ENCODE measurements at regions not wholly inside any gene's neighbourhood (a gene's known extent, or its start where the extent isn't known, plus 50 kb on each side); places are given as distances from the start of the nearest gene placed in this dataset.
"Not testable (repeated sequence)": the region's sequence is repeated elsewhere in the genome, so short reads cannot be mapped to it uniquely, and the experiment has no call there.

DNA sequence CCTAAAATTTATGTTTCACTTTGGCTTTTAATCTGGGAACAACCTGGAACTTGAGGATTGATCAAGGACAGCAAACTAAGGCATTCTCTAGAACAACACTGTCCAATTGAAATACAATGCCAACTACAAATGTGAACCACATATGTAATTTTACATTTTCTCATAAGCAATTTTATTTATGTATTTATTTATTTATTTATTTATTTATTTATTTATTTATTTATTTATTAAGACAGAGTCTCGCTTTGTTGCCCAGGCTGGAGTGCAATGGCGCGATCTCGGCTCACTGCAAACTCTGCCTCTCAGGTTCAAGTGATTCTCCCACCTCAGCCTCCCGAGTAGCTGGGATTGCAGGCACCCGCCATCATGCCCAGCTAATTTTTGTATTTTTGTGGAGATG is 448.7 kb downstream of the BUD13 start:
- H3K27ac ChIP-seq (ENCODE audit: low read depth in 1 of 2, low read length in 1 of 2); H3K4me3 ChIP-seq (ENCODE audit: low read length in 2 of 2); H3K27me3 ChIP-seq (ENCODE audit: control insufficient read depth in 2 of 2, insufficient read depth in 1 of 2, low read length in 1 of 2); H3K36me3 ChIP-seq (ENCODE audit: control insufficient read depth in 2 of 2, insufficient read depth in 2 of 2, low read length in 1 of 2); H3K4me1 ChIP-seq (ENCODE audit: control insufficient read depth in 2 of 2, insufficient read depth in 2 of 2, low read length in 2 of 2); H3K9me3 ChIP-seq (ENCODE audit: control insufficient read depth in 2 of 2, insufficient read depth in 1 of 2, low read length in 1 of 2); DNase-seq (ENCODE audit: low read depth in 6 of 9, low spot score in 9 of 9): not testable (repeated sequence)
- WGBS: 97% methylated on average over 6 of the region's 6 CpGs

DNA sequence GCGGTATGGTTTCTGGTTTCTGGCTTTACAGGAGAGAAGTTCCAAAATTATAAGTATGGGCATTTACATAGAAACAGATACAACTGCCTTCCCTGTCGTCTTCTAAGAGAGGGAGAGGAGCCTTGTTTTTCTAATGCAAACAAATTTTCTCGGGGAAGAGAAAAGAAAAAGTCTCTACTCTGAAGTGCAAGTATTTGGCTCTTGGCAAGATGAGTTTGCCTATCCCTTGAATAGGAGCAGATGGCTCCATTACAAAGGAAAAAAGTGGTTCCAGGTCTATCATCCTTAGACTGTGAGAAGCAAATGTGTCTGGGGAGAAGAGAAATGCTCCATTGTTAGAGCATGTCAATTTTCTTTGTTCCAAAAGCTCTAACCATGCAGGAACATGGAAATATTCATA is 455.6 kb downstream of the BUD13 start:
- no peaks in the 10 kb centered on the region for H3K9me3 ChIP-seq (ENCODE audit: control insufficient read depth in 2 of 2, insufficient read depth in 1 of 2, low read length in 1 of 2)
- WGBS: 65% methylated on average over 3 of the region's 3 CpGs
- H3K27ac ChIP-seq (ENCODE audit: low read depth in 1 of 2, low read length in 1 of 2): no peak overlapping the region
- H3K36me3 ChIP-seq (ENCODE audit: control insufficient read depth in 2 of 2, insufficient read depth in 2 of 2, low read length in 1 of 2): no peaks in the 10 kb centered on the region
- no peaks in the 10 kb centered on the region for H3K27me3 ChIP-seq (ENCODE audit: control insufficient read depth in 2 of 2, insufficient read depth in 1 of 2, low read length in 1 of 2)
- DNase-seq (ENCODE audit: low read depth in 6 of 9, low spot score in 9 of 9): no peak
- no peak overlapping the region for H3K4me3 ChIP-seq (ENCODE audit: low read length in 2 of 2)
- no peaks in the 10 kb centered on the region for H3K4me1 ChIP-seq (ENCODE audit: control insufficient read depth in 2 of 2, insufficient read depth in 2 of 2, low read length in 2 of 2)

DNA sequence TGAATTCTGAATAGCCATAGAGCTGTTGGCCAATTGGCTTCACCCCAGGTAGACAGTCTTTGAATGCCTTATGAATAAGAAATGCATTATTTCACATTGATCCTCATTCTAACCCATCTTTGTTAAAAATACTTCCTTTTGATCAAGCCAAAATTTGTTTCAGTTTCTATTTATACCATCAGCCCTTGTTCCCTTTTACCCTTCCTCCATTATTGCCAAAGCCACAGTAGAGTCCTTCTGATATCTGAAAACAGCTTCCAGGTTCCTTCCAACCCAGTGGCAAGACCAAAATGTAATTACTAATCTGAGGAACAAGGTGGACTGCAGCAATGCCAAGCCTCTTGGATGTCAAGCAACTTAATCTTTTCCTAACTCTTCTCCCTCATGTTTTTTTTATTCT is 458.8 kb downstream of the BUD13 start:
- H3K27me3 ChIP-seq (ENCODE audit: control insufficient read depth in 2 of 2, insufficient read depth in 1 of 2, low read length in 1 of 2): no peaks in the 10 kb centered on the region
- H3K36me3 ChIP-seq (ENCODE audit: control insufficient read depth in 2 of 2, insufficient read depth in 2 of 2, low read length in 1 of 2): no peaks in the 10 kb centered on the region
- no peak for DNase-seq (ENCODE audit: low read depth in 6 of 9, low spot score in 9 of 9)
- no peak overlapping the region for H3K27ac ChIP-seq (ENCODE audit: low read depth in 1 of 2, low read length in 1 of 2)
- no peaks in the 10 kb centered on the region for H3K4me1 ChIP-seq (ENCODE audit: control insufficient read depth in 2 of 2, insufficient read depth in 2 of 2, low read length in 2 of 2)
- H3K4me3 ChIP-seq (ENCODE audit: low read length in 2 of 2): no peak overlapping the region
- H3K9me3 ChIP-seq (ENCODE audit: control insufficient read depth in 2 of 2, insufficient read depth in 1 of 2, low read length in 1 of 2): no peaks in the 10 kb centered on the region

DNA sequence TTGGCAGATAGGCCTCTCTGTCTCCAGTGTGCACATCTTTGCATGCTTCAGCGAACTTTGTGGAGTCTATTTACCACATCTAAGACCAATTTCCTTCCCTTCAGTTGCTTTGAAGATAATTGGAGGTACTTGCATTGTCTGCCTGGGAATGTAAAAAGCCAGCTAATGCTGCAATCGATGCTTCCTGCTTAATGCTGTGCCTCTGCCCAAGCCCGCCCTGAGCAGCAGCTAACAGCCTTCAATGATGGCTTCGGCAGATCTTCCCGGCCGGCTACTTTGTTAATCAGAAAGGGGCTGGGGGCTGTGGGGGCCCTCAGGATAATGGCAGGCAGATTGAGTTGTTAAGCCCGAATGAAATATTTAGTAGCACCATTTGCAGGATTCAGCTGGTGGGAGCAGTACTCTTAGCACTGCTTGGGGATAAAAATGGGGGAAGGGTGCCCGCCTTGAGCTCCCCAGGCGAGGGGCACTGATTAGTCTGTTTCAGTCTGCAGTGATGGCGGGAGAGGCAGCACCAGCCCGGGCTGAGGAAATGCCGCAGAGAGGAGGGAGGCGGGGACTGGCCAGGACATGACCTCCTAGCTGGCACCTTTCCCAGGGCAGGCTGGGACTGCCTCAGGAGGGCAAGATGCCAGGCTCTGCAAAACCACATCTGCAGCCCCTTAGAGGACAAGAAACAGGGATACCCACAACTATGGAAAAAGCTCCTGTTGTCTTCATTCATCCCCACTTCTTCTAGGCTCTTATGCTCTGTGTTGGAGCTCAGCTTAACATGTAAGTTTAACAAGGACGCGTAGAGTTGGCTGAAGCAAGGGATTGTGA is 460.0 kb downstream of the BUD13 start:
- H3K4me1 ChIP-seq (ENCODE audit: control insufficient read depth in 2 of 2, insufficient read depth in 2 of 2, low read length in 2 of 2): no peaks in the 10 kb centered on the region
- H3K4me3 ChIP-seq (ENCODE audit: low read length in 2 of 2): no peak overlapping the region
- DNase-seq (ENCODE audit: low read depth in 6 of 9, low spot score in 9 of 9): no peak
- 48% methylated on average over 15 of the region's 15 CpGs for WGBS
- no peaks in the 10 kb centered on the region for H3K36me3 ChIP-seq (ENCODE audit: control insufficient read depth in 2 of 2, insufficient read depth in 2 of 2, low read length in 1 of 2)
- no peak overlapping the region for H3K27ac ChIP-seq (ENCODE audit: low read depth in 1 of 2, low read length in 1 of 2)
- no peaks in the 10 kb centered on the region for H3K27me3 ChIP-seq (ENCODE audit: control insufficient read depth in 2 of 2, insufficient read depth in 1 of 2, low read length in 1 of 2)
- H3K9me3 ChIP-seq (ENCODE audit: control insufficient read depth in 2 of 2, insufficient read depth in 1 of 2, low read length in 1 of 2): no peaks in the 10 kb centered on the region

DNA sequence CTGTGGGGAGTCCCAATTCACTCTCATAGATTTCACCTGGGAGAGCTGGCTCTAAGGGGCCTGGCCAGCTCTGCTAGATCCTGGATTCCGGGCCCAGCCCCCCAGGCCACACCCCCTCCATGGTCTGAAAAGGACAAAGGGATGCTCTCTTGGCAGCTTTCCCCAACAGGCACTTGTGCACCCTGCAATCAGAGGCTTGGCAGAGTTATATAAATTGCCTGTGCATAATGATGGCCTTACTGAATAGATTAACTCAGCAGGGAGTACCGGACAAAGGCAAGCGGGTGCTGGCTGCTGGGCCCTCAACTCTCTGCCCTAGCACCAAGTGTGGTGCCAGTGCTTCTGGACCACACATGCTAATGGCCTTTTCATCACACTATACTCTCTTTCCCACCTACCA is 461.6 kb downstream of the BUD13 start:
- WGBS: 64% methylated on average over 3 of the region's 3 CpGs
- H3K4me3 ChIP-seq (ENCODE audit: low read length in 2 of 2): no peak overlapping the region
- no peaks in the 10 kb centered on the region for H3K9me3 ChIP-seq (ENCODE audit: control insufficient read depth in 2 of 2, insufficient read depth in 1 of 2, low read length in 1 of 2)
- no peaks in the 10 kb centered on the region for H3K27me3 ChIP-seq (ENCODE audit: control insufficient read depth in 2 of 2, insufficient read depth in 1 of 2, low read length in 1 of 2)
- DNase-seq (ENCODE audit: low read depth in 6 of 9, low spot score in 9 of 9): no peak
- H3K36me3 ChIP-seq (ENCODE audit: control insufficient read depth in 2 of 2, insufficient read depth in 2 of 2, low read length in 1 of 2): no peaks in the 10 kb centered on the region
- H3K27ac ChIP-seq (ENCODE audit: low read depth in 1 of 2, low read length in 1 of 2): no peak overlapping the region
- no peaks in the 10 kb centered on the region for H3K4me1 ChIP-seq (ENCODE audit: control insufficient read depth in 2 of 2, insufficient read depth in 2 of 2, low read length in 2 of 2)

DNA sequence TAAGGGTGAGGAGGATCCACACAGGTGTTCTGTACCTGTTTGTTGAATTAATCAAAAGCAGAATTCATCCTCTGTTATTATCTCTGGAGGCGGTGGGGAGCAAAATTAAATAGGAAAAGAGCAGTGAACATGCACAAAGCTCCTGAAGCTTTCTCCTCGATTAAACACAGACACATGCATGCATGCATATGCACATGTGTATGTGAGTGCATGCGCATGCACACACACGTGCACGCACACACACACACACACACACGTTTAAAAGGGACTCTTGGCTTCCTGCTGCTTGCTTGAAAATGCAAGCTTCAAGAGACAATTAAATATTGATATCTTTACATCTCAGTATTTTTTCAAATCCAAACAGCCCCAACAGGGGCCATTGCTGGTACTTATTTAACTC is 462.1 kb downstream of the BUD13 start:
- H3K4me1 ChIP-seq (ENCODE audit: control insufficient read depth in 2 of 2, insufficient read depth in 2 of 2, low read length in 2 of 2): no peaks in the 10 kb centered on the region
- H3K27me3 ChIP-seq (ENCODE audit: control insufficient read depth in 2 of 2, insufficient read depth in 1 of 2, low read length in 1 of 2): no peaks in the 10 kb centered on the region
- DNase-seq (ENCODE audit: low read depth in 6 of 9, low spot score in 9 of 9): no peak
- H3K9me3 ChIP-seq (ENCODE audit: control insufficient read depth in 2 of 2, insufficient read depth in 1 of 2, low read length in 1 of 2): no peaks in the 10 kb centered on the region
- WGBS: 80% methylated on average over 6 of the region's 6 CpGs
- H3K27ac ChIP-seq (ENCODE audit: low read depth in 1 of 2, low read length in 1 of 2): no peak overlapping the region
- H3K4me3 ChIP-seq (ENCODE audit: low read length in 2 of 2): no peak overlapping the region
- H3K36me3 ChIP-seq (ENCODE audit: control insufficient read depth in 2 of 2, insufficient read depth in 2 of 2, low read length in 1 of 2): no peaks in the 10 kb centered on the region

DNA sequence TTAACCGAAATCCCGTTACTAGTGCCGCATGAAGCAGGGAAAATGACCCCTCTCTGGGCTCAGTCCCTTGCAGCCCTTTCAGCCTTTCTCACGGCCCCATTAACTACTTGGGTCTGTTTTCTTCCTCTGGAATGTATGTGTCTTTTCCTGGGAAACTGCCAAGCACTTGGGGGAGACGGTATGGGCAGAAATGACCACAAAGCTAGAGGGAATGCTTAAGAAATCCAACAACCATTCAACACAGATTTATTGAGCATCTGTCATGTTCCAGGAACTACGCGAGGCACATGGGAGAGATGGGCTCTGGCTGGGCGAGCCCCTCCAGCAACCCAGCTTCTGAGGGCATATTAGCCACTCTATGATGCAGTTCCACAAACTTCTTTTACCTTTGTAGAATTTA is 462.6 kb downstream of the BUD13 start:
- no peaks in the 10 kb centered on the region for H3K4me1 ChIP-seq (ENCODE audit: control insufficient read depth in 2 of 2, insufficient read depth in 2 of 2, low read length in 2 of 2)
- no peaks in the 10 kb centered on the region for H3K36me3 ChIP-seq (ENCODE audit: control insufficient read depth in 2 of 2, insufficient read depth in 2 of 2, low read length in 1 of 2)
- no peak overlapping the region for H3K4me3 ChIP-seq (ENCODE audit: low read length in 2 of 2)
- 87% methylated on average over 8 of the region's 8 CpGs for WGBS
- H3K27ac ChIP-seq (ENCODE audit: low read depth in 1 of 2, low read length in 1 of 2): no peak overlapping the region
- no peaks in the 10 kb centered on the region for H3K9me3 ChIP-seq (ENCODE audit: control insufficient read depth in 2 of 2, insufficient read depth in 1 of 2, low read length in 1 of 2)
- no peaks in the 10 kb centered on the region for H3K27me3 ChIP-seq (ENCODE audit: control insufficient read depth in 2 of 2, insufficient read depth in 1 of 2, low read length in 1 of 2)
- DNase-seq (ENCODE audit: low read depth in 6 of 9, low spot score in 9 of 9): no peak

DNA sequence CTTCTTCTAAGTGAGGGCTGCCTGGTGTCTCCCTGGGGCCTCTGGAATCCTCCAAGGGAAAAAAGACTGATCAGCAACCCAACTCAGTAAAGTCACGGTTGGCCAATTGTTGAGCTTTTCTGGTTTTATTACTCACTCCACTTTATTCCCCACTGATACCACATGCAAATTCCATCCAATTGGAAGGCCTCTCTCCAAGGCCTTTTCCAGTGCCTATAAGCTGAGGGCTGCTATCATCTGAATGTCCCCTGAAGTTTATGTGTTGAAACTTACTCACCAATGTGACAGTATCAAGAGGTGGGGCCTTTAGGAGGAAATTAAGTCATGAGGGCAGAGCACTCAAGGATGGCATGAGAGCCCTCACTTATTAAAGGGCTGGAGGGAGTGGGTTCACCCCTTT is 463.3 kb downstream of the BUD13 start:
- H3K36me3 ChIP-seq (ENCODE audit: control insufficient read depth in 2 of 2, insufficient read depth in 2 of 2, low read length in 1 of 2): no peaks in the 10 kb centered on the region
- H3K4me1 ChIP-seq (ENCODE audit: control insufficient read depth in 2 of 2, insufficient read depth in 2 of 2, low read length in 2 of 2): no peaks in the 10 kb centered on the region
- WGBS: 96% methylated on average over 1 of the region's 1 CpG

DNA sequence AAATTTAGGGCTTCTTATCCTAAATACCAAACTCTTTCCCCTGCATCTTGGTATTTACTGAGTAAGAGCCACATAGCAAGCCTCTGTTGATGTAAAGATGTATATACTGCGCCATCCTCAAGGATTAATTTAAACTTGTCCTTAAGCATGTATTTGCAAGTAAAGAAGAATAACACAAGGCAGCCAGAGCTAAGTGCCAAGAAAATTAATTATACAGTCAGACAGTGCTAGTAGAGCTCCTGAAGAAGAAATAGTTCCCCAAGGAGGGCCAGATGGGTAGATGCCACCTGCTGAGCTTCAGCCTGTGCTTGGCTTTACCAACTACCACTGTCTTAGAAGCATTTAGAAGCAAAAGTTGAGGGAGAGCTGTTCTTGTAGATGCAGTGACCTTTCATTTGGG is 470.0 kb downstream of the BUD13 start:
- H3K27ac ChIP-seq (ENCODE audit: low read depth in 1 of 2, low read length in 1 of 2): no peak overlapping the region
- H3K9me3 ChIP-seq (ENCODE audit: control insufficient read depth in 2 of 2, insufficient read depth in 1 of 2, low read length in 1 of 2): no peaks in the 10 kb centered on the region
- WGBS: 98% methylated on average over 1 of the region's 1 CpG
- no peaks in the 10 kb centered on the region for H3K4me1 ChIP-seq (ENCODE audit: control insufficient read depth in 2 of 2, insufficient read depth in 2 of 2, low read length in 2 of 2)
- no peak for DNase-seq (ENCODE audit: low read depth in 6 of 9, low spot score in 9 of 9)
- H3K27me3 ChIP-seq (ENCODE audit: control insufficient read depth in 2 of 2, insufficient read depth in 1 of 2, low read length in 1 of 2): no peaks in the 10 kb centered on the region
- no peaks in the 10 kb centered on the region for H3K36me3 ChIP-seq (ENCODE audit: control insufficient read depth in 2 of 2, insufficient read depth in 2 of 2, low read length in 1 of 2)
- H3K4me3 ChIP-seq (ENCODE audit: low read length in 2 of 2): no peak overlapping the region

More for the DNA sequence above, 463.3 kb downstream of the BUD13 start:
- H3K27ac ChIP-seq (ENCODE audit: low read depth in 1 of 2, low read length in 1 of 2): no peak overlapping the region
- H3K4me3 ChIP-seq (ENCODE audit: low read length in 2 of 2): no peak overlapping the region
- H3K27me3 ChIP-seq (ENCODE audit: control insufficient read depth in 2 of 2, insufficient read depth in 1 of 2, low read length in 1 of 2): no peaks in the 10 kb centered on the region
- no peak for DNase-seq (ENCODE audit: low read depth in 6 of 9, low spot score in 9 of 9)
- H3K9me3 ChIP-seq (ENCODE audit: control insufficient read depth in 2 of 2, insufficient read depth in 1 of 2, low read length in 1 of 2): no peaks in the 10 kb centered on the region

Data from thymus (tissue), 11 donors.